ENCODE measurements at regions not wholly inside any gene's neighbourhood (a gene's known extent, or its start where the extent isn't known, plus 50 kb on each side); places are given as distances from the start of the nearest gene placed in this dataset.

GRCh38 chr7:101744588-101744987 lies 72.8 kb upstream of the CUX1 start:
- no peak for DNase-seq

GRCh38 chr7:101746314-101746713 lies 71.1 kb upstream of the CUX1 start:
- DNase-seq (no peak), ATAC-seq (no peak)
- 71 to 78% methylated on average over 5 of the region's 5 CpGs for WGBS, 2 donors
- no peak for TF ChIP-seq CTCF (IDR thresholded peaks at IDR 0.05)
- TF ChIP-seq POLR2A (IDR thresholded peaks at IDR 0.05) = no peak
- no peaks in the 10 kb centered on the region for H3K9me3 ChIP-seq
- no peak overlapping the region for H3K4me3 ChIP-seq
- no peaks in the 10 kb centered on the region for H3K36me3 ChIP-seq (replicated peaks in 1 of 2; ENCODE audit: insufficient read depth in 1 of 2, low read depth in 2 of 2)
- intact Hi-C loops (cut with DNase I) = no loop called here
- H3K27me3 ChIP-seq = peaks cover 0 to 6% of the 10 kb centered on the region in 2 donors
- peaks cover 6% of the 10 kb centered on the region for H3K4me1 ChIP-seq
- H3K27ac ChIP-seq = no peak overlapping the region

More at GRCh38 chr7:101744588-101744987, 72.8 kb upstream of the CUX1 start:
- no peak for ATAC-seq
- H3K9me3 ChIP-seq = no peaks in the 10 kb centered on the region
- H3K4me1 ChIP-seq = peaks cover 6% of the 10 kb centered on the region
- 70 to 81% methylated on average over 5 of the region's 5 CpGs for WGBS, 2 donors
- TF ChIP-seq POLR2A (IDR thresholded peaks at IDR 0.05) (no peak), CTCF (IDR thresholded peaks at IDR 0.05) (no peak)
- intact Hi-C loops (cut with DNase I) = no loop called here
- H3K27me3 ChIP-seq = peaks cover 0 to 6% of the 10 kb centered on the region in 2 donors
- no peak overlapping the region for H3K27ac ChIP-seq
- no peak overlapping the region for H3K4me3 ChIP-seq
- H3K36me3 ChIP-seq (replicated peaks in 1 of 2; ENCODE audit: insufficient read depth in 1 of 2, low read depth in 2 of 2) = no peaks in the 10 kb centered on the region

GRCh38 chr7:101747053-101747878 lies 70.2 kb upstream of the CUX1 start:
- DNase-seq (no peak), ATAC-seq (no peak)
- WGBS, 2 donors = 79 to 86% methylated on average over 11 to 13 of the region's 13 CpGs
- Histone ChIP-seq H3K4me3 (no peak overlapping the region), H3K27me3 (peaks cover 0 to 6% of the 10 kb centered on the region in 2 donors), H3K27ac (no peak overlapping the region), H3K36me3 (replicated peaks in 1 of 2; ENCODE audit: insufficient read depth in 1 of 2, low read depth in 2 of 2) (no peaks in the 10 kb centered on the region), H3K4me1 (peaks cover 6% of the 10 kb centered on the region), H3K9me3 (no peaks in the 10 kb centered on the region)
- intact Hi-C loops (cut with DNase I) = no loop called here
- no peak for TF ChIP-seq CTCF (IDR thresholded peaks at IDR 0.05)
- TF ChIP-seq POLR2A (IDR thresholded peaks at IDR 0.05) = no peak

DNA sequence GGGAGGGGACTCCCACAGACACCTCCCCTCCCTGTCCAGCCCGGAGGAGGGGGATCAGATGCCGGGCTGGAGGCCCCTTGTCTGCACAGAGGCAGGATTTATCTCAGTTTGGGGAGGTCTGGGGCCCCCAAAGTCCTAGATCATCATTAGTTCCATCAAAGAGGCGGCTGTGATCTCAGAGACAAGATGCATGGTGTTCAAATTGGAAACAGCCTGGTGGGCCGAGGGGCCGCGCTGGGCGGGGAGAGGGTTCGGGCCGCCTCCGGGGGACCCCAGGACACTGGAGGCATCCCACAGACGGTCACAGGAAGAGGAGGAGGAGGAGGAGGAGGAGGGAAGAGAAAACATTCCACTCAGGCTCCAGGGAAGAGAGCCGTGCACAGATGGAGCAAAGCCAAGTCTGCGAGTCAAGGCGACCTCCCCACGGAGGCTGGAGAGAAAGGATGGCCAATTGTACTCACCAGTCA lies 69.5 kb upstream of the CUX1 start:
- WGBS, 2 donors = 47 to 49% methylated on average over 11 to 12 of the region's 15 CpGs
- H3K27me3 ChIP-seq = peaks cover 0 to 6% of the 10 kb centered on the region in 2 donors
- no peaks in the 10 kb centered on the region for H3K36me3 ChIP-seq (replicated peaks in 1 of 2; ENCODE audit: insufficient read depth in 1 of 2, low read depth in 2 of 2)
- H3K27ac ChIP-seq = no peak overlapping the region
- peaks cover 6% of the 10 kb centered on the region for H3K4me1 ChIP-seq
- no peak for DNase-seq
- TF ChIP-seq CTCF (IDR thresholded peaks at IDR 0.05) (no peak), POLR2A (IDR thresholded peaks at IDR 0.05) (no peak)
- intact Hi-C loops (cut with DNase I) = no loop called here
- H3K4me3 ChIP-seq = no peak overlapping the region
- H3K9me3 ChIP-seq = no peaks in the 10 kb centered on the region
- ATAC-seq = no peak

- no peaks in the 10 kb centered on the region for H3K36me3 ChIP-seq (replicated peaks in 1 of 2; ENCODE audit: insufficient read depth in 1 of 2, low read depth in 2 of 2)
- ATAC-seq (no peak), DNase-seq (no peak)
- H3K4me1 ChIP-seq = no peaks in the 10 kb centered on the region
- H3K4me3 ChIP-seq = no peak overlapping the region
- intact Hi-C loops (cut with DNase I) = no loop called here
- H3K9me3 ChIP-seq = no peaks in the 10 kb centered on the region
- TF ChIP-seq POLR2A (IDR thresholded peaks at IDR 0.05) (no peak), CTCF (IDR thresholded peaks at IDR 0.05) (no peak)
- WGBS, 2 donors = 69 to 70% methylated on average over 3 of the region's 3 CpGs
- H3K27ac ChIP-seq = no peak overlapping the region
- H3K27me3 ChIP-seq = peaks cover 0 to 6% of the 10 kb centered on the region in 2 donors
These were observed 67.5 kb upstream of the CUX1 start for GRCh38 chr7:101749891-101750290.

All from body of pancreas (tissue), 4 donors.